ENCODE measurements at regions not wholly inside any gene's neighbourhood (a gene's known extent, or its start where the extent isn't known, plus 50 kb on each side); places are given as distances from the start of the nearest gene placed in this dataset.

GRCh38 chr2:167706800-167707199 lies 540.6 kb downstream of the STK39 start:
- Mint-ChIP-seq H3K4me3 (no peak overlapping the region), H3K27ac (ENCODE audit: unreplicated experiment) (no peak overlapping the region), H3K36me3 (ENCODE audit: low read depth) (peaks cover 2% of the 10 kb centered on the region), H3K4me1 (no peaks in the 10 kb centered on the region), H3K9me3 (no peaks in the 10 kb centered on the region), H3K27me3 (ENCODE audit: low read depth) (no peaks in the 10 kb centered on the region)
- TF ChIP-seq CTCF (conservative IDR thresholded peaks at IDR 0.05): no peak
- DNase-seq (ENCODE audit: low read depth, low spot score): no peak

GRCh38 chr2:167703441-167703840 lies 544.0 kb downstream of the STK39 start:
- no peak for TF ChIP-seq CTCF (conservative IDR thresholded peaks at IDR 0.05)
- H3K9me3 Mint-ChIP-seq: no peaks in the 10 kb centered on the region
- H3K4me3 Mint-ChIP-seq: no peak overlapping the region

GRCh38 chr2:167702227-167702626 lies 545.2 kb downstream of the STK39 start:
- Mint-ChIP-seq H3K4me3 (no peak overlapping the region), H3K9me3 (no peaks in the 10 kb centered on the region), H3K27ac (ENCODE audit: unreplicated experiment) (no peak overlapping the region), H3K36me3 (ENCODE audit: low read depth) (no peaks in the 10 kb centered on the region), H3K27me3 (ENCODE audit: low read depth) (no peaks in the 10 kb centered on the region), H3K4me1 (no peaks in the 10 kb centered on the region)
- DNase-seq (ENCODE audit: low read depth, low spot score): no peak
- no peak for TF ChIP-seq CTCF (conservative IDR thresholded peaks at IDR 0.05)

More at GRCh38 chr2:167703441-167703840, 544.0 kb downstream of the STK39 start:
- no peak for DNase-seq (ENCODE audit: low read depth, low spot score)
- Mint-ChIP-seq H3K27ac (ENCODE audit: unreplicated experiment) (no peak overlapping the region), H3K4me1 (no peaks in the 10 kb centered on the region), H3K36me3 (ENCODE audit: low read depth) (peaks cover 2% of the 10 kb centered on the region), H3K27me3 (ENCODE audit: low read depth) (no peaks in the 10 kb centered on the region)

GRCh38 chr2:167701651-167702050 lies 545.7 kb downstream of the STK39 start:
- Mint-ChIP-seq H3K4me3 (no peak overlapping the region), H3K36me3 (ENCODE audit: low read depth) (no peaks in the 10 kb centered on the region), H3K9me3 (no peaks in the 10 kb centered on the region), H3K27ac (ENCODE audit: unreplicated experiment) (no peak overlapping the region), H3K27me3 (ENCODE audit: low read depth) (no peaks in the 10 kb centered on the region), H3K4me1 (no peaks in the 10 kb centered on the region)
- DNase-seq (ENCODE audit: low read depth, low spot score): no peak
- TF ChIP-seq CTCF (conservative IDR thresholded peaks at IDR 0.05): no peak

GRCh38 chr2:167697948-167698347 lies 549.4 kb downstream of the STK39 start:
- Mint-ChIP-seq H3K4me1 (no peaks in the 10 kb centered on the region), H3K27ac (ENCODE audit: unreplicated experiment) (no peak overlapping the region), H3K4me3 (no peak overlapping the region), H3K36me3 (ENCODE audit: low read depth) (peaks cover 3% of the 10 kb centered on the region), H3K27me3 (ENCODE audit: low read depth) (no peaks in the 10 kb centered on the region), H3K9me3 (peaks cover 7% of the 10 kb centered on the region)
- TF ChIP-seq CTCF (conservative IDR thresholded peaks at IDR 0.05): no peak
- DNase-seq (ENCODE audit: low read depth, low spot score): no peak

GRCh38 chr2:167697194-167697593 lies 550.2 kb downstream of the STK39 start:
- peaks cover 7% of the 10 kb centered on the region for H3K9me3 Mint-ChIP-seq
- no peak for DNase-seq (ENCODE audit: low read depth, low spot score)
- H3K4me3 Mint-ChIP-seq: no peak overlapping the region
- no peaks in the 10 kb centered on the region for H3K27me3 Mint-ChIP-seq (ENCODE audit: low read depth)
- no peak for TF ChIP-seq CTCF (conservative IDR thresholded peaks at IDR 0.05)
- no peaks in the 10 kb centered on the region for H3K4me1 Mint-ChIP-seq
- peaks cover 3% of the 10 kb centered on the region for H3K36me3 Mint-ChIP-seq (ENCODE audit: low read depth)
- H3K27ac Mint-ChIP-seq (ENCODE audit: unreplicated experiment): no peak overlapping the region

Data from neural crest cell (in vitro differentiated cells).